ENCODE measurements at regions not wholly inside any gene's neighbourhood (a gene's known extent, or its start where the extent isn't known, plus 50 kb on each side); places are given as distances from the start of the nearest gene placed in this dataset.

- DNase-seq: no peak
Observed at GRCh38 chr15:69824877-69825406, 272.8 kb downstream of the TLE3 start.

- DNase-seq: no peak
Observed at GRCh38 chr15:69825941-69826818, 271.5 kb downstream of the TLE3 start.

GRCh38 chr15:69826819-69827175, 270.9 kb downstream of the TLE3 start:
- no peak for DNase-seq

- DNase-seq: no peak
Observed at GRCh38 chr15:69827751-69828150, 270.0 kb downstream of the TLE3 start.

- DNase-seq: no peak
Observed at GRCh38 chr15:69828181-69828828, 269.4 kb downstream of the TLE3 start.

GRCh38 chr15:69829974-69830373, 267.7 kb downstream of the TLE3 start:
- no peak for DNase-seq

- DNase-seq: no peak
Observed at GRCh38 chr15:69830430-69830829, 267.3 kb downstream of the TLE3 start.

GRCh38 chr15:69830876-69831275, 266.8 kb downstream of the TLE3 start:
- DNase-seq: no peak

- no peak for DNase-seq
Observed at GRCh38 chr15:69834267-69834666, 263.4 kb downstream of the TLE3 start.

GRCh38 chr15:69834761-69835160, 263.0 kb downstream of the TLE3 start:
- no peak for DNase-seq

- DNase-seq: no peak
Observed at GRCh38 chr15:69836048-69836447, 261.7 kb downstream of the TLE3 start.

- no peak for DNase-seq
Observed at GRCh38 chr15:69836526-69837230, 261.0 kb downstream of the TLE3 start.

- DNase-seq: no peak
Observed at GRCh38 chr15:69838338-69838737, 259.4 kb downstream of the TLE3 start.

- DNase-seq: no peak
Observed at GRCh38 chr15:69838994-69839393, 258.7 kb downstream of the TLE3 start.

GRCh38 chr15:69841113-69841828, 256.4 kb downstream of the TLE3 start:
- DNase-seq: no peak

- no peak for DNase-seq
Observed at GRCh38 chr15:69842851-69843250, 254.9 kb downstream of the TLE3 start.

GRCh38 chr15:69843276-69843899, 254.3 kb downstream of the TLE3 start:
- no peak for DNase-seq

GRCh38 chr15:69843900-69844304, 253.8 kb downstream of the TLE3 start:
- no peak for DNase-seq

GRCh38 chr15:69845159-69845558, 252.6 kb downstream of the TLE3 start:
- DNase-seq: no peak

GRCh38 chr15:69847625-69848024, 250.1 kb downstream of the TLE3 start:
- no peak for DNase-seq

- DNase-seq: no peak
Observed at GRCh38 chr15:69848096-69848495, 249.6 kb downstream of the TLE3 start.

GRCh38 chr15:69848551-69849231, 249.0 kb downstream of the TLE3 start:
- no peak for DNase-seq

Data from T-helper 2 cell (primary cell).